Activated CD4-positive, alpha-beta T cell treated with anti-CD3 and anti-CD28 coated beads, Interleukin-10, Interleukin-2, amounts not matched to agents 100 ng/mL and 50 ng/mL, durations not matched to agents 16 hours and 8 hours (primary cell): ENCODE measurements at regions not wholly inside any gene's neighbourhood (a gene's known extent, or its start where the extent isn't known, plus 50 kb on each side); places are given as distances from the start of the nearest gene placed in this dataset.

Source experiments
- DNase-seq: peaks from one replicate; pipeline ENCODE4 v3.0.0-alpha.2; 2020

DNA sequence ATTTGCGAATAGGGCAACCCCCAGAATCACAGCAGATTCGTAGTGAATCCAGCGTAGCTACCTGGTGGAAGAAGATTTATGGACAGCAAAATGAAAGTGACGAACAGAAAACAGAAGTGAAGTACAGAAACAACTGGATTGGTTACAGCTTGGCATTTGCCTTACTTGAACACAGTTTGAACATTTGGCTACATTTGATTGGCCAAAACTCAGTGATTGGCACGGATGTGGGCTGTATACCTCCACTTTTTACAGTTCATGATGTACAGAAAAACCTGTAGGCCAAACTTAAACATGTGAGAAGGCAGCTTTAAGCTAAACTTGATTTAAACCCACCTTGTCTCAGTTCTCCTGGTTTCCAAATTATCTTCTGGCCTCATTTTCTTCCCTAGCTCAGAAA is 49.9 kb upstream of the AMN1 start:
- no peak for DNase-seq
